Mammary epithelial cell (primary cell): ENCODE measurements at regions not wholly inside any gene's neighbourhood (a gene's known extent, or its start where the extent isn't known, plus 50 kb on each side); places are given as distances from the start of the nearest gene placed in this dataset.

Experiments used
- CTCF ChIP-seq, 2 donors: IDR thresholded peaks in 1 of 2; conservative IDR thresholded peaks in 1 of 2; 2 replicates each; pipeline ENCODE4 v1.5.1; 2011 to 2012; ENCODE audit warnings: inconsistent platforms in 2 of 2, low read length in 2 of 2, mild to moderate bottlenecking in 2 of 2, control low read depth in 1 of 2, low read depth in 1 of 2; ENCODE audit not compliant: insufficient read depth in 1 of 2; ENCODE audit errors: extremely low read depth in 1 of 2
- EZH2 ChIP-seq: IDR thresholded peaks from 2 replicates; pipeline ENCODE4 v1.6.1; 2012; ENCODE audit warnings: low read length, inconsistent platforms, borderline replicate concordance

- TF ChIP-seq CTCF (conservative IDR thresholded peaks at IDR 0.05 in 1 of 2, IDR thresholded peaks at IDR 0.05 in 1 of 2; ENCODE audit: extremely low read depth in 1 of 2, insufficient read depth in 1 of 2, low read depth in 1 of 2, low read length in 2 of 2), result no peak
- TF ChIP-seq EZH2, result no peak
Measured at GRCh38 chr20:22791396-22791795, 207.0 kb upstream of the FOXA2 start.
